Keratinocyte (primary cell): ENCODE measurements at regions not wholly inside any gene's neighbourhood (a gene's known extent, or its start where the extent isn't known, plus 50 kb on each side); places are given as distances from the start of the nearest gene placed in this dataset.

Source experiments
- DNase-seq: peaks from one replicate; pipeline ENCODE4 v3.0.0-alpha.2; 2011; ENCODE audit warnings: low read depth, missing footprints, low spot score
- FAIRE-seq: peaks from 2 replicates; lab custom pipeline; 2011; peaks lifted over from hg19 to GRCh38; lab: Jason Lieb, UNC
- H2AFZ ChIP-seq: 2 replicates; pipeline ENCODE4 v1.6.0; 2012; ENCODE audit warnings: low read length, control low read depth, inconsistent platforms; ENCODE audit not compliant: control insufficient read depth
- H3K27ac ChIP-seq: 2 replicates; pipeline ENCODE4 v1.5.1; 2011; ENCODE audit warnings: low read length; ENCODE audit not compliant: control insufficient read depth, insufficient read depth
- H3K27me3 ChIP-seq: 3 replicates; pipeline ENCODE4 v1.6.0; 2011; ENCODE audit warnings: low read length; ENCODE audit not compliant: control insufficient read depth, insufficient read depth; ENCODE audit errors: extremely low read depth
- H3K36me3 ChIP-seq, 2 experiments: 2 replicates in 1 of 2; 3 replicates in 1 of 2; pipeline ENCODE4 v1.5.1; 2011; ENCODE audit warnings: low read length in 2 of 2, mild to moderate bottlenecking in 1 of 2; ENCODE audit not compliant: control insufficient read depth in 2 of 2, insufficient read depth in 2 of 2; ENCODE audit errors: extremely low read depth in 1 of 2
- H3K4me1 ChIP-seq: 3 replicates; pipeline ENCODE4 v1.5.1; 2011; ENCODE audit warnings: low read length; ENCODE audit not compliant: control insufficient read depth, insufficient read depth; ENCODE audit errors: extremely low read depth
- H3K4me2 ChIP-seq: 3 replicates; pipeline ENCODE4 v1.6.0; 2011; ENCODE audit warnings: low read depth, low read length; ENCODE audit not compliant: control insufficient read depth, insufficient read depth; ENCODE audit errors: extremely low read depth
- H3K4me3 ChIP-seq, 3 experiments: fragments of 200-600 bp in 1 of 3; sonication (generic) in 1 of 3; 2 replicates in 2 of 3; 3 replicates in 1 of 3; pipeline ENCODE4 v1.5.1; 2011 to 2016; ENCODE audit warnings: low read length in 3 of 3, mild to moderate bottlenecking in 3 of 3, control low read depth in 2 of 3, inconsistent platforms in 1 of 3, low read depth in 1 of 3, mixed read lengths in 1 of 3, mixed run types in 1 of 3, moderate library complexity in 1 of 3; ENCODE audit not compliant: control insufficient read depth in 2 of 3, insufficient read depth in 2 of 3; ENCODE audit errors: extremely low read depth in 1 of 3
- H3K79me2 ChIP-seq: 2 replicates; pipeline ENCODE4 v1.6.0; 2012; ENCODE audit warnings: low read length; ENCODE audit not compliant: control insufficient read depth, insufficient read depth
- H3K9ac ChIP-seq: 3 replicates; pipeline ENCODE4 v1.6.0; 2011; ENCODE audit warnings: low read length; ENCODE audit not compliant: control insufficient read depth, insufficient read depth; ENCODE audit errors: extremely low read depth
- H3K9me1 ChIP-seq: 3 replicates; pipeline ENCODE4 v1.6.0; 2011; ENCODE audit warnings: low read length; ENCODE audit not compliant: control insufficient read depth, insufficient read depth; ENCODE audit errors: extremely low read depth
- H3K9me3 ChIP-seq: 2 replicates; pipeline ENCODE4 v1.5.1; 2012; ENCODE audit warnings: low read depth, low read length; ENCODE audit not compliant: control insufficient read depth
- H4K20me1 ChIP-seq: 3 replicates; pipeline ENCODE4 v1.6.0; 2011; ENCODE audit warnings: low read length; ENCODE audit not compliant: control insufficient read depth, insufficient read depth; ENCODE audit errors: extremely low read depth
- CTCF ChIP-seq, 3 experiments: IDR thresholded peaks in 1 of 3; conservative IDR thresholded peaks in 1 of 3; optimal IDR thresholded peaks in 1 of 3; 2 replicates in 2 of 3; 3 replicates in 1 of 3; pipeline versions ENCODE3 to v1.5.1; 2011; ENCODE audit warnings: low read length in 3 of 3, mild to moderate bottlenecking in 3 of 3, moderate library complexity in 2 of 3, control low read depth in 1 of 3, inconsistent platforms in 1 of 3; ENCODE audit not compliant: insufficient read depth in 2 of 3; ENCODE audit errors: extremely low read depth in 1 of 3
- EZH2 ChIP-seq: IDR thresholded peaks from one replicate; pipeline ENCODE4 v1.6.1; 2012; ENCODE audit warnings: inconsistent platforms, mild to moderate bottlenecking, low read length, moderate library complexity
- dilution Hi-C: fragments of 300-500 bp; cut with MboI; formaldehyde crosslinking; loops from one replicate; pipeline ENCODE4 v1.7.0; 2020; ENCODE audit warnings: low sequenced_read_pairs; ENCODE audit not compliant: extremely low pct_ligation_motif_present

- no peaks in the 10 kb centered on the region for H3K27me3 ChIP-seq
- H3K9ac ChIP-seq = no peak overlapping the region
- no peaks in the 10 kb centered on the region for H3K9me1 ChIP-seq
- no peaks in the 10 kb centered on the region for H3K36me3 ChIP-seq
- H3K4me3 ChIP-seq = no peak overlapping the region
- FAIRE-seq = no peak
- no peaks in the 10 kb centered on the region for H3K79me2 ChIP-seq
- H3K9me3 ChIP-seq = no peaks in the 10 kb centered on the region
- dilution Hi-C loops = no loop called here
- H3K4me2 ChIP-seq = no peak overlapping the region
- H4K20me1 ChIP-seq = no peaks in the 10 kb centered on the region
- H3K27ac ChIP-seq = no peak overlapping the region
- no peak for TF ChIP-seq EZH2
- TF ChIP-seq CTCF (optimal IDR thresholded peaks at IDR 0.05 in 1 of 3, IDR thresholded peaks at IDR 0.05 in 1 of 3, conservative IDR thresholded peaks at IDR 0.05 in 1 of 3; ENCODE audit: extremely low read depth in 1 of 3, insufficient read depth in 2 of 3, low read length in 3 of 3) = no peak
- peaks cover 5% of the 10 kb centered on the region for H3K4me1 ChIP-seq
- DNase-seq = no peak
- no peak overlapping the region for H2AFZ ChIP-seq
Measured at GRCh38 chr2:56473524-56473923, 289.7 kb downstream of the CCDC85A start.

- no peak overlapping the region for H3K9ac ChIP-seq
- no peaks in the 10 kb centered on the region for H3K79me2 ChIP-seq
- TF ChIP-seq EZH2 (no peak), CTCF (optimal IDR thresholded peaks at IDR 0.05 in 1 of 3, IDR thresholded peaks at IDR 0.05 in 1 of 3, conservative IDR thresholded peaks at IDR 0.05 in 1 of 3; ENCODE audit: extremely low read depth in 1 of 3, insufficient read depth in 2 of 3, low read length in 3 of 3) (no peak)
- dilution Hi-C loops = no loop called here
- H3K4me3 ChIP-seq = no peak overlapping the region
- no peaks in the 10 kb centered on the region for H3K36me3 ChIP-seq
- no peaks in the 10 kb centered on the region for H3K27me3 ChIP-seq
- no peaks in the 10 kb centered on the region for H4K20me1 ChIP-seq
- DNase-seq (no peak), FAIRE-seq (no peak)
- no peaks in the 10 kb centered on the region for H3K9me3 ChIP-seq
- H3K4me1 ChIP-seq = peaks cover 5% of the 10 kb centered on the region
- H3K4me2 ChIP-seq = no peak overlapping the region
- no peak overlapping the region for H2AFZ ChIP-seq
- no peaks in the 10 kb centered on the region for H3K9me1 ChIP-seq
- H3K27ac ChIP-seq = no peak overlapping the region
Measured at GRCh38 chr2:56474412-56475158, 290.8 kb downstream of the CCDC85A start.
